ENCODE measurements at regions not wholly inside any gene's neighbourhood (a gene's known extent, or its start where the extent isn't known, plus 50 kb on each side); places are given as distances from the start of the nearest gene placed in this dataset.

GRCh38 chr7:54111814-54112511 lies 430.2 kb upstream of the VSTM2A start (continued):
- TF ChIP-seq CHD7 (IDR thresholded peaks at IDR 0.05; ENCODE audit: insufficient replicate concordance, low read length) (no peak), SP2 (IDR thresholded peaks at IDR 0.05; ENCODE audit: low read length) (no peak), POU5F1 (IDR thresholded peaks at IDR 0.05; ENCODE audit: low read depth, low read length) (no peak), EZH2 (IDR thresholded peaks at IDR 0.05; ENCODE audit: low read depth, low read length, severe bottlenecking) (no peak), GTF2F1 (IDR thresholded peaks at IDR 0.05; ENCODE audit: borderline replicate concordance, low read depth, low read length) (no peak), TAF7 (optimal IDR thresholded peaks at IDR 0.05; ENCODE audit: borderline replicate concordance, low read depth, low read length) (no peak), CREB1 (IDR thresholded peaks at IDR 0.05) (no peak)

Measured in H1 (cell line).